BLaER1 treated with 17β-estradiol and CSF1 and Interleukin-3, amounts not matched to agents 10 nM and 100 nM (cell line): ENCODE measurements at regions not wholly inside any gene's neighbourhood (a gene's known extent, or its start where the extent isn't known, plus 50 kb on each side); places are given as distances from the start of the nearest gene placed in this dataset.
A peak's percentile ranks its signal among the peaks of the same experiment; 100 is the strongest.

Experiments used
- H3K27ac ChIP-seq, 11 experiments: shearing (Covaris generic); formaldehyde crosslinking; 2 replicates each; pipeline ENCODE4 v1.8.1; 2022
- H3K27me3 ChIP-seq, 11 experiments: shearing (Covaris generic); formaldehyde crosslinking; 2 replicates each; pipeline ENCODE4 v1.8.1; 2022
- H3K36me3 ChIP-seq, 11 experiments: shearing (Covaris generic); formaldehyde crosslinking; 2 replicates each; pipeline ENCODE4 v1.8.1; 2022
- H3K4me1 ChIP-seq, 10 experiments: shearing (Covaris generic); formaldehyde crosslinking; 2 replicates each; pipeline ENCODE4 v1.8.1; 2022
- H3K4me2 ChIP-seq, 11 experiments: shearing (Covaris generic); formaldehyde crosslinking; 2 replicates each; pipeline ENCODE4 v1.8.1; 2022
- H3K4me3 ChIP-seq, 10 experiments: shearing (Covaris generic); formaldehyde crosslinking; 2 replicates each; pipeline ENCODE4 v1.8.1; 2022
- H3K9ac ChIP-seq, 11 experiments: shearing (Covaris generic); formaldehyde crosslinking; 2 replicates each; pipeline ENCODE4 v1.8.1; 2022
- H3K9me3 ChIP-seq, 11 experiments: shearing (Covaris generic); formaldehyde crosslinking; replicated peaks in 1 of 11; 2 replicates each; pipeline ENCODE4 v1.8.1; 2022
- H4K20me1 ChIP-seq, 11 experiments: shearing (Covaris generic); formaldehyde crosslinking; 2 replicates each; pipeline ENCODE4 v1.8.1; 2022
- Cebpa-rat ChIP-seq, 11 experiments: shearing (Covaris generic); IDR thresholded peaks; 2 replicates each; pipeline ENCODE4 v1.8.1; 2022

DNA sequence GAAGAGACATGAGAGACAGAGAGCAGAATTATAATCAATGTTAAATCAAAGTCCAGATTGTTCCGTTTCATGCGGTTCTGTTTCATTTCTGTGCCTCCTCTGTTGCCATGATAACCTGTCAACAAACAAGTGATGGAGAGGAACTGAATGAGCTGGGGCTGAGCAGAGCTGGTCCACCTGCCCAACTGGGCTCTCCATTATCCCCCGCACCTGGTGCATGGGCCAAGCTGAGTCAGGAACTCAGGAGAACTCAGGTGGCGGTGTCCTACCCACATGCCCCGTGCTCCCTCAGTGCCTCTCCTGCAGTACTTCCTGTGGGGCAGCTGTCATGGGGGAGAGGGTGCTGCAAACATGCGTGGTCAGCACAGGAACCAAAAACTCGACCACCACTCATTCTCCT is 178.8 kb downstream of the TTC32 start:
- TF ChIP-seq Cebpa-rat (IDR thresholded peaks at IDR 0.05) = no peak
- Histone ChIP-seq H3K27me3 (no peaks in the 10 kb centered on the region), H3K4me1 (peaks cover 0 to 12% (median 0%) of the 10 kb centered on the region in 10 experiments; a peak in 5 of 20 replicates), H4K20me1 (no peaks in the 10 kb centered on the region), H3K4me2 (peak overlapping the region in 3 of 11 experiments; percentile 1 to 30 (median 11); a peak in 3 of 22 replicates), H3K4me3 (no peak overlapping the region), H3K27ac (no peak overlapping the region), H3K9me3 (no peaks in the 10 kb centered on the region), H3K36me3 (no peaks in the 10 kb centered on the region), H3K9ac (no peak overlapping the region)

DNA sequence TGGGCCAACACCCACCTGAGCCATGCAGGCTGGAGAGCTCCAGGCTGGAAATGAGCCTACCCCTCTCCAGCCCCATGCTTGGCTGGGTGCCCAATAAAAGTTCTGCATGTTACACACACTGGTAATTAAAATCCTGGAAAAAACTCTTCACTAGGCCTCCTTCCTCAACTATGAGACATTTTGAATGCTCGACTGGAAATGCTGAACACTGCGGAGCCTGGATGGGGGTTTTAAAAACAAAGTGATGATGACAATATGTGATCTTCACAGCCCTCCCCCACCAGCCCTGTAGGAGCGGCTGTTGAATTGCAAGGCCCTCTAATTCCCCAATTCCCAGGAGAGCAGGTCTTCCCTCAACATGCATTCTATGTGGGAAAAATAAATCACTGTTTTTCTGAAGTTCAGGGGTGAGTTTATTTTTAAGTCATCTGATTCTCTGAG is 179.2 kb downstream of the TTC32 start:
- Histone ChIP-seq H3K9me3 (no peaks in the 10 kb centered on the region), H3K4me2 (no peak overlapping the region; a peak in 2 of 22 replicates), H4K20me1 (no peaks in the 10 kb centered on the region), H3K4me1 (peaks cover 0 to 12% (median 0%) of the 10 kb centered on the region in 10 experiments; a peak in 5 of 20 replicates), H3K36me3 (no peaks in the 10 kb centered on the region), H3K4me3 (no peak overlapping the region), H3K27me3 (no peaks in the 10 kb centered on the region), H3K9ac (no peak overlapping the region), H3K27ac (no peak overlapping the region)
- TF ChIP-seq Cebpa-rat (IDR thresholded peaks at IDR 0.05) = no peak

DNA sequence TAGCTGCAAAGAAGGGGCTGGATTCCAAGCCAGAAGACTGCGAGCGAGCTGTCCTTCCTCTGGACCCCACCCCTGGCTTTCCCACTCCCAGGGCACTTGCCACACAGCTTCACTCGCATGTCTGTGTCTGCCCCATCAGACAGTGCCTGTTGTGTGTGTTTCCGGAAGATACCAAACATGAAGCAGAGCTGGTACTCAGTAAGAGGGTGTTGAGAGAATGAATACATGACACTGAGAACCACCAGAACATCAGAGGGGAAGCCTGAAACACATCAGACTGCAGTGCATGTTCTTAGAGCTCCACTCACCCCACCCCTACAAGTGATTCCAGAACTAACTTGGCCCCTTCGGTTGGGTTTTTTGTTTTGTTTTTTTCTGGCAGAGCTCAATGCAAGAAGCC is 181.5 kb downstream of the TTC32 start:
- H3K27ac ChIP-seq = no peak overlapping the region
- H3K4me2 ChIP-seq = no peak overlapping the region
- no peak overlapping the region for H3K9ac ChIP-seq
- no peak overlapping the region for H3K4me3 ChIP-seq
- no peaks in the 10 kb centered on the region for H3K36me3 ChIP-seq
- peaks cover 0 to 12% (median 0%) of the 10 kb centered on the region in 10 experiments; a peak in 5 of 20 replicates for H3K4me1 ChIP-seq
- H3K27me3 ChIP-seq = no peaks in the 10 kb centered on the region
- no peaks in the 10 kb centered on the region for H4K20me1 ChIP-seq
- no peaks in the 10 kb centered on the region for H3K9me3 ChIP-seq
- no peak for TF ChIP-seq Cebpa-rat (IDR thresholded peaks at IDR 0.05)

DNA sequence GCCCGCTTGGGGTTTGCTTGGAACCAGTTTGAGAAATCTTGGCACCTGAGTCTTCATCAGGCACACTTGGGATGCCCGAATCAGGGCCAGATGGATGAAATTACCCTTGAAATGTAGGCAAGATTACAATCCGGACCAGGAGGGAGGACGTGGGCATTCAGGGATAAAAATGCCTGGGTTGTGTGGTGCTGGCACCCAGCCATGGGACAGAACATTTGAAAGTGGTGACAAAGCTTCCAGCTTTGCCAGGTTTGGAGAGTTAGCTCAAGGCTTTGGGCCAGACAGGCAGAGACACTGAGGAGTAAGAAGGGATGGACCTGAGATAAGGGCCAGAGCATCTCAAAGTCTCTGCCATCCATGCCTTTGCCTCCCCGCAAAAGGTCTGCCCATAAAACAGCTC is 182.2 kb downstream of the TTC32 start:
- Histone ChIP-seq H3K9ac (no peak overlapping the region), H3K4me1 (peaks cover 0 to 12% (median 0%) of the 10 kb centered on the region in 10 experiments; a peak in 5 of 20 replicates), H3K9me3 (no peaks in the 10 kb centered on the region), H3K4me2 (no peak overlapping the region), H3K27ac (no peak overlapping the region), H3K27me3 (no peaks in the 10 kb centered on the region), H3K36me3 (no peaks in the 10 kb centered on the region), H3K4me3 (no peak overlapping the region), H4K20me1 (no peaks in the 10 kb centered on the region)
- TF ChIP-seq Cebpa-rat (IDR thresholded peaks at IDR 0.05) = no peak

DNA sequence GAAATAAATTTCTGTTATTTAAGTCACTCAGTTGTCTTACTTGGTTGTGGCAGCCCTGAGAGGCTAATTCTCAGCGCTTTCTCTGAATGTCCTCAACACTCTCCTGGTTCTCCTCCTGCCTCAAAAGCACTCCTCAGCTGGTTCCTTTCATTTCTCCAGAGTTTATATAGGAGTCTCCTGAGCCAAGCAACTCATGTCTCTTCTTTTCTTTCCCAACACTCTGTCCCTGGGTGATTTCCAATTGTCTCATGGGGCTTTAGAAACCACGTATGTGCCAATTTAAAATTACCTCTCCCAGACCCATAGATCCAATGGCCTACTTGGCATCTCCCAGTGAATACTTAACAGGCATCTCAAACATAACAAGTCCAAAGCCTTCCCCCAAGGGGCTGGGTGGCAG is 184.3 kb downstream of the TTC32 start:
- H3K27me3 ChIP-seq = no peaks in the 10 kb centered on the region
- H3K9ac ChIP-seq = no peak overlapping the region
- H4K20me1 ChIP-seq = no peaks in the 10 kb centered on the region
- H3K4me3 ChIP-seq = no peak overlapping the region
- no peaks in the 10 kb centered on the region for H3K36me3 ChIP-seq
- H3K4me2 ChIP-seq = no peak overlapping the region
- no peak for TF ChIP-seq Cebpa-rat (IDR thresholded peaks at IDR 0.05)
- H3K4me1 ChIP-seq = no peaks in the 10 kb centered on the region
- H3K9me3 ChIP-seq = peaks cover 0 to 6% (median 0%) of the 10 kb centered on the region in 11 experiments; a peak in 3 of 22 replicates
- no peak overlapping the region for H3K27ac ChIP-seq

DNA sequence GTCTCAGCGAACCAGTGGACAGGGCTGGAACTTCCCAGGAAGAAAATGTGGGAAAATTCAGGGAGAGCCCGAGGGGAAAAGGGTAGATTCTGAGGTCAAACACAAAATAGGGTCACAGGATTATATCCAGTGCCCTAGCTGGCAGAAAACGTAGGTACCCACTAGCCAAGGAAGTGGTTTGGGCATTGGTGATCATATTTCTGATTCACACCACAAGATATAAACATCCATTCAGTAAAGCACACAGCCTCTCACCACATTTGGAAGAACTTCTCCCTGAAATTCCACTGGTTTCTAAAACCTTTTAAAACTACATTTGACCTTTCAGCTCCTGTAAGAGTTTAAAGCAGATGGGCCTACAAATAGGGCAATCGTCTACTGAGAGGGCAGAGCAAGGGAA is 186.9 kb downstream of the TTC32 start:
- H3K4me1 ChIP-seq = peaks cover 0 to 6% (median 0%) of the 10 kb centered on the region in 10 experiments; a peak in 1 of 20 replicates
- no peak overlapping the region for H3K4me3 ChIP-seq
- no peaks in the 10 kb centered on the region for H3K36me3 ChIP-seq
- no peak overlapping the region for H3K4me2 ChIP-seq
- no peaks in the 10 kb centered on the region for H3K27me3 ChIP-seq
- TF ChIP-seq Cebpa-rat (IDR thresholded peaks at IDR 0.05) = no peak
- H3K9ac ChIP-seq = no peak overlapping the region
- peaks cover 3 to 16% (median 7%) of the 10 kb centered on the region in 11 experiments; a peak in 9 of 22 replicates for H3K9me3 ChIP-seq
- no peaks in the 10 kb centered on the region for H4K20me1 ChIP-seq
- no peak overlapping the region for H3K27ac ChIP-seq

DNA sequence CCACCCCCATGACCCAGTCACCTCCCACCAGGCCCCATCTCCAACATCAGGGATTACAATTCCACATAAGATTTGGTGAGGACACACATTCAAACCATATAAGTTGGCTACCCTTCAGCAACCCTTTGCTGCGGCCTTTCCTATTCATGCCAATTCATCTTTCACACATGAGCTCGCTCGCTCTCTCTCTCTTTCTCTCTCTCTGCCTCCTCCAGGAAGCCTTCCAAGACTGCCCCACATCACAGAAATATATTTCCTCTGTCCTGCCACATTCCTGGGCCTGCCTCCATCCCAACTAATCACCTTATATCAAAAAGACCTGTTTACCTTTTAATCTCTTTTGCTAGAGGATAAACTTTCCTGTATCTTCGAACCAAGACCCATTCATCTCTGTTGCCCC is 188.9 kb downstream of the TTC32 start:
- no peak overlapping the region for H3K9ac ChIP-seq
- H3K27ac ChIP-seq = no peak overlapping the region
- TF ChIP-seq Cebpa-rat (IDR thresholded peaks at IDR 0.05) = no peak
- H3K36me3 ChIP-seq = no peaks in the 10 kb centered on the region
- no peaks in the 10 kb centered on the region for H3K27me3 ChIP-seq
- no peaks in the 10 kb centered on the region for H4K20me1 ChIP-seq
- peaks cover 3 to 16% (median 7%) of the 10 kb centered on the region in 11 experiments; a peak in 9 of 22 replicates for H3K9me3 ChIP-seq
- no peak overlapping the region for H3K4me2 ChIP-seq
- H3K4me3 ChIP-seq = no peak overlapping the region
- peaks cover 0 to 6% (median 0%) of the 10 kb centered on the region in 10 experiments; a peak in 1 of 20 replicates for H3K4me1 ChIP-seq

DNA sequence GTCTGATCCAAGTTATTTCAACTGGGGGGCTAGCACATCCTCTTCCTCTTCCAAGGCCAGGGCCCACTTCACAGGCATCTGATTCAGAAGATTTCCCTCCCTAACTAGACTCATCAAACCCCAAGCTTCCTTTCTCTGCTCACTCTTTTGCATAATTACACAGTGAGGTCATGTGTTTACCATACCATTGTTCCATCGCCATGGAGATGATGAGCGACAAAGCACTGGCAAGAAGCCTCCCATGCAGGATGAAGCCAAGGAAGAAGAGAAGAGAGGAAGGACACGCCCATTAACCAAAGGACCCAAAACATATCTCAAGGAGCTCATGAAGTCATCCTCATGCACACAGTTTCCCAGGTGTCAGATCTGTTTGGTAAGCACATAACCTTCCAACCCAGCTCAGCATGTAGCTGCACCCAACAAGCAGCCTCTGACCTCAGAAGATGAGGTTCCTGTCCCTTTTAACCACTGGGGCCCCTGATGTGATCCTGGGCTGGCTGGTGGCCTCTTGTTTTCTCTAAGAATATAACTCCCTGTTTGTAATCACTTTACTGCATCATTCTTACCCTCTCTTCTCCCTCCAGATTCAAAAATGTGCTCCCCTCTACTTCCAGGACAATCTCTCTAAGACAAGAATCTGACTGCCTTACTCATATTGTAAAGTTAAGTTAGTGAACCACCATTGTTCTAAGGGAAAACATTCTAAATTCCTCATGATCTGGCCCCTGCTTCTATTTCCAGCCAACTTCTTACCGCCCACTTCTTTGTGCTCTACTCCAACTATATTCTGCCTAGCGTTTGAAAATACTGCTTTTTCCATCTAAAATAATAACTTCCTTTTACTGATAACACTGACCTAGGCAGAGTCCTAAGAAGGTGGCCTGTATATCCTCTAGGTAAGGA is 190.1 kb downstream of the TTC32 start:
- TF ChIP-seq Cebpa-rat (IDR thresholded peaks at IDR 0.05) = no peak
- Histone ChIP-seq H3K4me3 (no peak overlapping the region), H3K4me2 (no peak overlapping the region), H3K9me3 (peaks cover 3 to 16% (median 7%) of the 10 kb centered on the region in 11 experiments; a peak in 9 of 22 replicates), H3K9ac (no peak overlapping the region), H3K36me3 (no peaks in the 10 kb centered on the region), H3K27me3 (no peaks in the 10 kb centered on the region), H3K27ac (peak overlapping the region in 1 of 11 experiments; percentile 52; a peak in 1 of 22 replicates), H4K20me1 (no peaks in the 10 kb centered on the region), H3K4me1 (peaks cover 0 to 6% (median 0%) of the 10 kb centered on the region in 10 experiments; a peak in 1 of 20 replicates)

DNA sequence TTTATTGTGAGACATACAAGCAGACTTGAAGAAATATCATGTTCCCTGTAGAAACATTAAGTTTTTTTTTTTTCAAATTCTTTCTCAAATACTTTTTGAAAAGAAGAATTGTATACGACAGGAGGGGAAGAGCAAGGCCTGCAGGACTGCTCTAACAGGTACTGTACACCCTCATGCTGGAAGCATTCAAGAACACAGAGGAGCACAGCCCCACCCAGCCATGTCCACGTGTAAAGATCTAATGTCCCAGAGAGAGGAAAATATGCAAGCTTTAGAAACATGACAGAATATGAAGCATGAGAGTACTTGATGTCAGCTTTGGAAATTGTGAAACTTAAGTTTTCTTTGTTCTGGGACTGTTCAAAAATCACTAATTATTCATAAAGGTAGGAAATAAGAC is 191.6 kb downstream of the TTC32 start:
- no peaks in the 10 kb centered on the region for H4K20me1 ChIP-seq
- no peak for TF ChIP-seq Cebpa-rat (IDR thresholded peaks at IDR 0.05)
- H3K36me3 ChIP-seq = no peaks in the 10 kb centered on the region
- no peak overlapping the region for H3K9ac ChIP-seq
- peaks cover 3 to 16% (median 7%) of the 10 kb centered on the region in 11 experiments; a peak in 9 of 22 replicates for H3K9me3 ChIP-seq
- no peaks in the 10 kb centered on the region for H3K27me3 ChIP-seq
- H3K4me1 ChIP-seq = peaks cover 0 to 6% (median 0%) of the 10 kb centered on the region in 10 experiments; a peak in 1 of 20 replicates
- H3K4me3 ChIP-seq = no peak overlapping the region
- no peak overlapping the region for H3K27ac ChIP-seq
- H3K4me2 ChIP-seq = no peak overlapping the region
